ENCODE measurements at regions not wholly inside any gene's neighbourhood (a gene's known extent, or its start where the extent isn't known, plus 50 kb on each side); places are given as distances from the start of the nearest gene placed in this dataset.

DNA sequence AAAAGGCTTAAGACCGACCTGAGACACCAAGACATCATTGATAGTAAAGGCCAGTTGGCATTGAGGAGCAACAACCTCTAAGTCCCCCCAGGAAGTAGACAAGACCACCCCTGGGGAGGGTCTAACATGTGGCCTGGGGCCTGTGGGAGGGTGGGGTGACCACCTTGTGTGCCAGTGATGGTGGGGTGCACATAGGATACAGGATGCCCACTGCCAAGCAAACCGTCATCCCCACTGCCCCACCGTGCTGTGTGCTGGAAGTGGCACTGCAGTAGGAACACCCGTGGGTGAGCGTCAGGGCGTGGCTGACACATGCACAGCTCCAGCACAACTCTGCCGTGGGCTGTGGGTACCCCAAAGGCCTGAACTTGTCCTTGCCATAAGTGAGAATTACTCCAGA lies 84.3 kb upstream of the LGALSL start:
- DNase-seq (ENCODE audit: low read depth): no peak

DNA sequence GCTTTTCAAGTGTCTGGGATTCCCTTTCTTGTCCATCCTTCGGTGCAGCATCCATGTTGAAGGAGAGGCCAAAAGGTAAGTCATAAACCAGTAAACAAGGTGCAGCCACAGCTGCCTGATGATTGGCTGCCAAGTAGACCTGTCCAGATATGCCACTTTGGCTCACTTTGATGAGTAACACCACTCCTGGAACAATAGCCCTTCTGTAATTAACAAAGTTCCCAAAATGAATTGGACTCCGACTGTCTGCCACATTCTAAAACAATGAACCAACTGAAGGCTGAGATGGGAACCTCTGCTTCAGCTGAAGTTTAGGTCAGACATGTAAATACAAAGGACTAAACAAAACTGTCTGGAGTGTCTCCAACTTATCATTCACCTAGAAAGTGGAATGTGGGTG lies 82.2 kb upstream of the LGALSL start:
- DNase-seq (ENCODE audit: low read depth): no peak

DNA sequence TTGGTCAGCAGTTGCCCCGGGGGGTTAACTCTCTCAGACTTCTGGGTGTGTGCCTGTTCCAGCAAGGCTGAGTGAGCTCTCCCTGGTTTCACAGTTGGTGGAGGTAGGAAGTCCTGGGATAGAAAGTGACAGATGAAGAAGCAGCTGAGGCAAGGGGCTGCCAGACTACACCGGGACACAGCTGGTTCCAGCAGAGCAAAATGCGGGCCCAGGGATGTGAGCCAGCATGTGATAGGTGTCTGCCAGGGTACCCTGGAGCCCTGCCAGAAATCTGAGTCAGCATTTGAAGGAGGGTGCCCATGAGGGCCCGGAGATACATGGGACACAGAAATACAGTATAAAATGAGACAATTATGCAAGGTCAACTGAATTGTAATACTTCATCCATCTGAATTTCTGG lies 79.3 kb upstream of the LGALSL start:
- DNase-seq (ENCODE audit: low read depth): no peak

DNA sequence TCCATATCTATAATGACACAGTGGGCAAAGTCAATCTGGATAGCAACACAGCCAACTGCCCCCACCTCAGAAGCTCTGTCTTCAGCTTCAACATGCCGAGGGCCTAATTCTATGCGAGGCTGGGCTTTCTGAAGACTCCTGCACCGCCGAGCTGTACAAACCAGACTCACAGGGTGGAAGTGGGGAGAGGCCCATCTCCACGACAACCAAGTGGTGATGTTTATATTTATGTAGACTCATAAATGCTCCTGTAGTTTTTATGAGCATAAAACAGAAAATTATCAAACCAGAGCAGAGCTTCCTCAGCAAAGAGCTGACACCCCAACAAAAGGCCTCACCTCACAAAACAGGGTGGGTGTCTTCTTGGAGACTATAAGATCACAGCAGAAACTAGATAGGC lies 77.0 kb upstream of the LGALSL start:
- DNase-seq (ENCODE audit: low read depth): no peak

DNA sequence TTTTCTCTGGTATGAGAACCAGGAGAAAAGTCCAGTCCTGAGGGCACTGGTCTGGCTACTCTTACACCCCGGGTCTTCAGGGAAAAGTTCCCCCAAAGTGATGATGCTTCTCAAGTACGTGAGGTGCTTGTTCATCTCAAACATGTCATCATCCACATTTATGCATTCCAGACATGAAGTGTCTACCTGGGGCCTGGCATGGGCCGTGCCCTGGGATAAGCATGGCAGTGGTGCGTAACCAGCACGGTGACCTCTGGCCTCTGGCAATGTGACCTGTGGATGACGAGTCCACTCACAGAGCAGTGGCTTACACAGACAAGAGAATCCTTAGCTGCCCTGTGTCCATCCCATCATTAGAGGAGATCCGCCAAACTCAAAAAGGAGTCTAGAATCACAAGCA lies 74.8 kb upstream of the LGALSL start:
- DNase-seq (ENCODE audit: low read depth): no peak

DNA sequence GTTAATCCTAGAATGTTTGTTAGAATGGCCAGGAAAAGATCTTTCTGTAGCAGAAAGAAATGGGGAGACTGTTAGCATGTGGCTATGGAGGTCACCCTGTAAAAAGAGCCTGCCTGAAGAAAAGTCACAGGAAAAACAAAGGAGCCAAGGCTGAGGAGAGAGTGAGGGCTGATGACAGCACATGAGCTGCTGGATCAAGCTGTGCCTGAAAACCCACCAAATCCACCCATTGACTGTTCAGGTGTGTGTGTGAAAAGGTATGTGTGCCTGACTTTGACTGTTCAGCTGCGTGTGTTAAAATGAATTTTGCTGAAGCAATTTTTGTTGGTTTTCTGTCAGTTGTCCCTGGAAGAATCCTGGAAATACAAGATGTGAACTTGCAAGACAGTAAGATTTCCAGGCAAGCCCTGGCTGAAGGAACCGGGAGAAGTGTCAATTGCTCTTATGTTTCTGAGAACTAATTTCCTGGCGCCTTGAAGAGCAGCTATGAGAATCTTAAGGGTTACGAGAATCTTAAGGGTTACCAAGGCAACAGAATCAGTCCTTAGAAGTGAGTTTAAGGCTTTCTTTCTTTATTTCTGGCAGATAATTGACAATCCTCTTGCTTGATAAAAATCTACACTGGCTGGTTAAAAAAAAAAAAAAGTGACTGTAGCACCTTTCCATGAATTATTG lies 73.0 kb upstream of the LGALSL start:
- DNase-seq (ENCODE audit: low read depth): no peak

DNA sequence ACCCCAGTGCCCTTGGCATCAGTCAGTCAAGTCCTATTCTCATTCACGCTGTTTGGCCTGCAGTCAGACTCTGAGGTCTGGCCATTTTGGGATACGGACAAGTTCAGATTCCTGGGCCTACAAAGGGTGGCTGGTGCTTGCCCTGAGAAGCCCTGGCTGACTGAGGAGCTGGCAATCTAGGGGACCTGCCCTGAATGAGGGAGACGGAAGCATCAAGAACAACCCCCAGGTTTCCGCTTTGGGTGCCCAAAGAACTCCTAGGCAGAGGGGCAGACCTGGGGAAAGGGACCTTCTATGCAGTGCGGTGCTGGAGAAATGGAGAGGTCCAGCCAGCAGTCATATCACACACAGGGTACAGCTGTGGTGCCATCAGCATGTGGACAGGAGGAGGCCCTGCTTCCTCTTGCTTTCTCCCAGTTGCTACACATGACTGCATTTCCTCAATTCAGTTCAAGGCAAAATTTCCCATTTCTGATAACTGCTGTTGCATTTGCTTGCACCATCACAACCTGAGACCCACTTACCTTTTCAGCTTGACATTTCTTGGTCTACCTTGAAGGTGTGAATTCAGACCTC lies 70.9 kb upstream of the LGALSL start:
- no peak for DNase-seq (ENCODE audit: low read depth)

DNA sequence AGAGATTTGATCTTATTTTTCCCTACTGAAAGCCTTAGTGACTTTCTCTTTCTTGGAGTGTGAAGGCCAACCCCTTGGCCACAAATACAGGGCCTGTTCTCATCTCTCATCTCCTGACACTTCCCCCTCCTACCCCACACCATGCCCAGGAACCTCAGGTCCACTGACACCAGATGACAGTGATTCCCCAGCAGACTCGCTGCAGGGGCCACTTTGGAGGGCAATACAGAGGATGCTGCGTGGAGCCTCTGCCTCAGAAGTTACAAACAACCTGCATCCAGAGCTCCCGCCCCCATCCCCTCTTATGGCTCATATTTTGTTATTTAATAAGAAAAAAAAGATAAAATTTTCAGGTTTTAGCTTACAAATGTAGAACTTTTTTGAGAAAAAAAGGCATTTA lies 70.1 kb upstream of the LGALSL start:
- no peak for DNase-seq (ENCODE audit: low read depth)

DNA sequence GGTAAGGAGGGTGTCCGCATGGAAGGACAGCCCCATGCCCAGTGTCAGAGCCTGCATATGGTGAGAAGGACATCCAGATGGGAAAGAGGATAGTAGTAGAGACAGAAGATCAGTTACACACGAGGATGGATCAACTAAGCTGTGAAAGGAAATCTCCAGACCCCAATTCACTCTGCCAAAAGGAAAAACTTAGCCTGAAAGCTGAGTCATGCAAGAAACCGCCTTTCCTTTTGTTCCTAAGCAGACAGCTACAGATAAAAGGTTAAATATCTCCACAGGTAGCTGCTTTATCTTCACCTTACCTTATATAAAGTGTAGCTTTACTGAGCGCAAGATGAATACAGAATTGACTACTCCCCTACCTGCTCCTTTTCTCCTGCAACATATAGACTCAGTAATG lies 67.3 kb upstream of the LGALSL start:
- no peak for DNase-seq (ENCODE audit: low read depth)

DNA sequence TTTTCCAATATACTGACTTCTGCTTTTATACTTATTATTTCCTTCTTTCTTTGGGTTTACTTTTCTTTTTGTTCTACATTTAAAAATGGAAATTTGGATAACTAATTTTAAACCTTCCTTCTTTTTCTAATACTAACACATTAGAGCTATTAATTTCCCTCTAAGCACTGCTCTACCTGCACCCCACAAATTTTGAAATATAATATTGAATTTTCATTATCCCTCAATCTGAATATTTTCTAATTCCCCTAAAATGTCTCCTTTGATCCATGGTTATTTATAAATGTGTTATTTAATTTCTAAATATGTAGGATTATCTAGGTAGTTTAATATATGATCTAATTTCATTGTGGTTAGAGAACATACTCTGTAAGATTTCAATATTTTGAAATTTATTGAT lies 63.4 kb upstream of the LGALSL start:
- DNase-seq (ENCODE audit: low read depth): no peak

DNA sequence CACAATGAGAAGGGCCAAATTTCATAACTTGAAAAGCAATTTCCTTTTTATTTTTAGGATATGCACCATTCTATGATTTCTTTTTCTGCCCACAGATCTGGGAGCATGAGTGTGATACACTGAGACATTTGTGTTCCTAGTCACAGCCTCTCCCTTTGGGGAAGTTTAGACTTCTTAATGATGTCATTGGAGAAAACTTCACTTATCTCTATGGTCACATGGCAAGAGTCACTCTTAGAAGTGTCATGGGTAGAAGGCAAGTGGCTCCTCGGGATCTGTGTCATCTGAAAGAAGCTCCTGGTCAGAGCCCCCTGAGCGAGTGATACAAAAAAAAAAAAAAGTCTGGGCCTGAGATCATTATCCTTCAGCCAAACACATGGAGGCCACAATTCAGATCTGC lies 62.5 kb upstream of the LGALSL start:
- DNase-seq (ENCODE audit: low read depth): no peak

DNA sequence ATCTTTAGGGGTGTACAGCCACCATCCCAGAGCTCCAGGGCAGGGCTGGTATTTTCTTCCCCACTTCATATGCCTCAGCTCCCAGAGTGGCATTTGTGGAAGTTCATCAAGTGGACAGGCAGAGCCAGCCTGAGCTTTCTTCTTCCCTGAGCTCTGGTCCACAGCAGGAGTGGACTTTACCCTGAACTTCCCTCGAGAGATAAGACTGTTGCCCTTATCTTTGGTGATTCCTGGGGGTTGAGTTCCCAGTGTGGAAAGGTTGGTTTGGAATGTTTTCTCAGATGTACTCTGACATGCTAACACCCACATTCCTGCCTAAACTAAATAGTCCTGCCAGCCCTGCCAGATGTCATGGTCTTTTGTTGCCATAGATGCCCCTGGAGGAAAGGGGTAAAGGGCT lies 62.0 kb upstream of the LGALSL start:
- DNase-seq (ENCODE audit: low read depth): no peak

DNA sequence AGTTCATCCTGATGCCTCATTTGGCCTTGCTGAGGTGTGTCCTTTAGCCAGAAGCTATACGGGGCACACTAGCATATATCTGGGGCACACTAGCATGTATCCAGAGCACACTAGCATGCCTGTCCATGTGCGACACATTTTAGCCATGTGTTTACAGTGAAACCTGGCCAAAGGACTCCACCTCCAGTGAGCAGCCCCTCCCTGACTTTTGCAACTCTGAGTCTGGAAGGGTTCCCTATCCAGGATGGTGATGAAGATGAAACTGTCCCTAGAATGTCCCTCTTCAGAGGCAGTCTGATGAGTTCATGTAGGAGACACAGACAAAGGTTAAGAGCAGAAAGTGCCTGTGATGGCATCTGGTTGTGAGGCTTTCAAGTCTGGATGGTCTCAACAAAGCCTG lies 61.4 kb upstream of the LGALSL start:
- DNase-seq (ENCODE audit: low read depth): no peak

DNA sequence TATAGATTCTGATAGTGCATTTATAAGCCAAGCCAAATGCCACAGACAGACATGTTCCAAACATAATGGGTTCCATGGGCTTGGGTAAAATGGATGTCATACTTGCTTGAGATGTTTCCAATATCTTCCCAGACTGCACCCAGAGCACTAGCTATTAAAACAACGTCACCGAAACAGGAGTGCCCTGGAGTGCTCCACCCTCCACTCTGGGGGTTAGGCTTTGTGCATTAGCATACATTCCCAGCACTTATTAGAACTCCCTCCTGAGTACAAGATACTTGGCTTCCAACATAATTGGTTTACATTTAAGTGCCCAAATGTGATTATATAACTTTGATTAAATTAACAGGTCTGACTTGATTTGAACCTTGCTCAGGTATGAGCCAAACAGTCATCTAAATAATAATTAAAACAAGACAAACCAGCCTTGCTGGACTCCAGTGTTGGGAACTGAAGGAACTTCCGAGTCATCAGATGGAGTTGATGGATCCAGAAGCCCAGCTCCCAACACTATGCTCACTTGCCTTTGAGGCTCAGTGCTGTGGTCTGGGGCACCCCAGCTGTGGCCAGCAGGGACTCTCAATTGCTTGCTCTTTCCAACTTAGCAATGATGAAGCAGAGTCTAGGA lies 60.5 kb upstream of the LGALSL start:
- no peak for DNase-seq (ENCODE audit: low read depth)

DNA sequence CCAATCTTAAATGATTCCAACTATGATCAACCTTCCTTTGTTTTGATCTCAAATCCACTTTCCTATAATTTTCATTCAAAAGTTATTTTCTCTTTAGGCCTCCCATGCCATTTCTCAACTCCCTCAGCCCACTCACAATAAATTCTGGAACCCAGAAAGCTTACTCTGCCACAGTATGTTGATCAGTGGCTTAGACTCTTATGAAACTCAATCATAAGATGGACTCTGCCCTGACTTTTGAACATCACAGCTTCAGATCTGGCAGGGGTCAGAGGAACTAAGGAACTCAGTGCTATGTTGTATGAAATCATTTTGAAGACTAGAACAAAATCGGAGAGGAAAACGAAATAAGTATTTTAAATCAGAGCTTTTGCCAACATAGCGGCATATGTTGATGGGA lies 59.8 kb upstream of the LGALSL start:
- DNase-seq (ENCODE audit: low read depth): no peak

DNA sequence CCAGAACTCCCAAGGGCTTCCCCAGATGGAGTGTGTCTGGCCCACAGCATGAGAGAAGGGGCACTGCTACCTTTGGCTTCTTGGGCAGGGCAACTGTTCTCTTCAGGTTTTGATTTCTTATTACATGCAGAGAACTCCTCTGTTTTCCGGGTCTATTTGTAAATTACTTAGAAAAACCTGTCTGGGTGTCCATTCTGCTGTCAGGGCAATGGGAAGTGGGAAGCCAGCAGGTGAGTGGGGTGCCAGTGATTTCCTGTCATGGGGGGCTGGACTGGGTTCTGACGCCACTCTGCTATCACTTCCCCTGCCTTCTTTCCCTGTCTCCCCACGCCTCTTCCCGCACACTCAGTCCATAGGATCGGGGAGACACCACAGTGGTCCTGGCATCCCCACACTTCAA lies 58.0 kb upstream of the LGALSL start:
- no peak for DNase-seq (ENCODE audit: low read depth)

DNA sequence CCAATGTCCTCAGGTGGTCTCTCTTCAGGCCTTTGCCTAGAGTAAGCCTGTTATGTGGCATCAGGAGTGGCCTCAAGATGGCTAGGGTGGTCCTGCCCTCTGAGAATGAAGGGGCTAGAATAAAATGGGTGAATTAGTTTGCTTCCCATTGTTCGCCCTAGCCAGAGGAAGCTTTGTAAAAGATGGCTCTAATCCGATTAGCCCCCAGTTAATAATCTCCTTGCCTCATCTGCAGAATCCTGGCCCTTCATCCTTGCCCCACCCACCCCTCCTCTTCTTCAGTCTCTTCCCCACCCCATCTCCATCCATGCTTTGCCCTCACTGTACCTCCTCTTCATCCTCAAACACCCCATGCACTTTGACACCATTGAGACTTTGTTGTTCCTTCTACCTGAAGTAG lies 57.4 kb upstream of the LGALSL start:
- DNase-seq (ENCODE audit: low read depth): no peak

DNA sequence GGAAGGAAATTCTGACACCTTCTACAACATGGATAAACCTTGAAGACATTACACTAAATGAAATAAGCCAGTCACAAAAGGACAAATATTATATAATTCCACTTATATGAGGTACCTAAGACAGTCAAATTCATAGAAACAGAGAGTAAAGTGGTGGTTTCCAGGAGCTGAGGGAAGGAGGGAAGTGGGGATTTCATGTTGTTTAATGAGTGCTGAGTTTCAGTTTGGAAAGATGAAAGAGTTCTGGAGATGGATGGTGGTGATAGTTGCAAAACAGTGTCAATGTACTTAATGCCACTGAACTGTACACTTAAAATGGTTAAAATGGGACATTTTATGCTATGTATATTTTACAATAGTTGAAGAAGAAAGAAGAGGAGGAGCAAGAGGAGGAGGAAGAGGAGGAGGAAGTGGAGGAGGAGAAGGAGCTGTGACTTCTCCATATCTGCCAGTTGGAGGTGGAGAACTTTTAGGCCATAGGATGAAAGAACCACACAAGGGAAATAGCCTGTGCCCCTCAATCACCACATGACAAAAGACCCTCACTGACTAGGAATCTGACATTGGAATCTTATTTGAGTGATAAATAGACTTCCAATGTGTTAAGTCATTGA lies 55.3 kb upstream of the LGALSL start:
- no peak for DNase-seq (ENCODE audit: low read depth)

DNA sequence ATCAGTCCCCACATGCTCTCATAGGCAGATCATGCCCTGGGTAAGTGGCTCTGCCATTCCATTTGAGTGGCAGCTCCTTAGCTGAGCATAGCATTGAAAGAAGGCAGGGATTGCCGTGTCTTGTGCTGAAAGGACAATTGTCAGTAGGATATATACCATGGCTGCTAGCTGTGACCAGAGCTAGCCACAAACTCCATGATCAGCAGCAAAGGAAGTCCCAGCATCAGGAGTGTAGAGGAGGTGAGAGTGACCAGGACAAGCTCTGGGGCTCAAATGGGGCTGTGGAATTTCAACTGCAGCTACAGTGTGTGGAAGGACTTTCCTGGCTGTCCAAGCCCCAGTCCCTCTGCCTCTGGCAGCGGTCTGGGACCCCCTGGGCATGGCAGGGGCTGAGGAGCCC lies 54.4 kb upstream of the LGALSL start:
- DNase-seq (ENCODE audit: low read depth): no peak

DNA sequence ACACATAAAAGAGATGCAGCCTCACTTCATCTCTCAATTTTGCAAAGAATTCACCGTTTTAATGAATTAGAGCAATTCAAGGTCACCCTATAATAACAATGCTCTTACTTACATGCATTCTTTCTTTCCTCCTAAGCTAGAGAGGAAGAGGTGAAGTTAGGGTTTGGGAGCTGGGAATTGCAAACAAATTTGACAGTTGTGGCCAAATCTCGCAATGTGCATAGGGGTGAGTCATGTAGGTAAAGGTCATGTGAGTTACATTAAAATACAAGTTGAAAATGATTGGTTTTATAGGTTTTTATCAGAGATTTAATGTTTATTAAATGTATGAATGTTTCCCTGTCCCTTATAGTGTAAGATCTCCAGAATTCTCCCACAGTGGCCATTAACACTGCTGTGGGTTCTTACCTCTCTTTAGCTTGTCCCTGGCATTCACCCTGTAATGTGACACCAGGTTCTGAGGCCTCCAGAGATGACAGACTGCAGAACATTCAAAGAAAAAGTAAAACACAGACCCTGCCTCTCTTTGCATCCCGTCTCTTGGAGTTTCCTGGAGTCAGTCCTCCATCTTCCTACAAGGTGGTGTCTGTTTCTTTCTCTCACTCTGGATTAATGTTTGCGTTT lies 53.7 kb upstream of the LGALSL start:
- DNase-seq (ENCODE audit: low read depth): no peak

DNA sequence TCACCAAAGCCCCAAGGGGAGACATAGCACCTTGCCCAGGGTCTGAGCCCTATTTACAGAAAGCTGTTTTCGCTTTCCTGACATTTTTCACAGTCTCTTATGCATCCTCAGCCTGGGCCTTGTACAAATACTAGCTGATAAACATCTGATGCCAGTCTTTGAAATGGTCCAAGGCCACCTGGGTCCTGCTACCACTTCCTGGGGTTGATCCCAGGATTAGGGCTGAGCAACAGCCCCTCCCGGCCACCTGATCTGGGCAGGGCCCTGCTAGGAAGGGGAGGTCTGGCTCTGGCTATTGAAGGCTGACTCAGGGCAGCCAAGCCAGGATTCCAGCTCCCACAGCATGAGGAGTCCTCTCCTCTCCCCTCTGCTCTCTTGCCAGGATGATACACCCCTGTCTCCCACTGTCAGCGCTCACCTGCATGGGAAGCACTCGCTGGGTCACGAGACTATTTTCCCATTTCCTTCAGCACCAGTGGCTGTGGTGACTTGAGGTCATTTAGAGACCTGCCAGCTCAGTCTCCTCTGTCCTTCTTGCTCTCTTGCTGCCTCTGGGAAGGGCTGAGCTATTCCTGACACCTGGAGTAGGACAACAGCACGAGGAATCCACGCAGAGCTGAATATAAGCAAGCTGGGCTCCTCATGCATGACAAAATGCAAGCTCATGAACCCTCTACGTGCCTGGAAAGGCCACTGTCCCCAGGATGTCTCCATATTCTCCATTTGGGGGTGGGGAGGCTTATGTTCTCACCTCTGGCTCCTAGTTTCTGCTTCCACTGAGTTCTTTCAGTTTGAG lies 53.0 kb upstream of the LGALSL start:
- no peak for DNase-seq (ENCODE audit: low read depth)

DNA sequence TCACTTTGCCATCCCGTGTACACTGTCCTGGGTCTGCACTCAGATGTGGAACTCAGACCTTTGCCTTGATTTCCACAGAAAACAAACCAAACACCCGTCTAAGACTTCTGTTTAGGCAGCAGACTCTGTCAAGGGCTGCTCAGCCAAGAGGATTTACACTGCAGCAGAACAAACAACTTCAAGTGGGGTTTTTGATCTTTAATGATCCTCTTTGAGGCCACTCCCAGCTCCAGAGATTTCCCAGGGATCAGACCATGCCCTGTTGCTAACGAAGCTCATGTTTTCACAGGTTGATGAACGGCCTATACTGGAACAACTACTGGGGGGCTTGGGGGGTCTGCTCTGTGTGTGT lies 52.5 kb upstream of the LGALSL start:
- no peak for DNase-seq (ENCODE audit: low read depth)
